HEK293 (cell line): ENCODE measurements at regions not wholly inside any gene's neighbourhood (a gene's known extent, or its start where the extent isn't known, plus 50 kb on each side); places are given as distances from the start of the nearest gene placed in this dataset.

Experiments used
- CTCF ChIP-seq: fragments of 450-650 bp; formaldehyde crosslinking; IDR thresholded peaks from 2 replicates; pipeline ENCODE4 v1.5.1; 2016; ENCODE audit warnings: missing biosample characterization, missing genetic modification characterization
- MYNN ChIP-seq: fragments of 450-650 bp; formaldehyde crosslinking; IDR thresholded peaks from 2 replicates; pipeline ENCODE4 v1.5.1; 2016; ENCODE audit warnings: missing biosample characterization, missing genetic modification characterization, borderline replicate concordance
- ZNF155 ChIP-seq: fragments of 450-650 bp; formaldehyde crosslinking; IDR thresholded peaks from 2 replicates; pipeline ENCODE4 v1.5.1; 2016; ENCODE audit warnings: missing biosample characterization, missing genetic modification characterization
- ZNF366 ChIP-seq: fragments of 450-650 bp; formaldehyde crosslinking; conservative IDR thresholded peaks from 2 replicates; pipeline ENCODE4 v1.5.1; 2016; ENCODE audit warnings: missing biosample characterization, missing genetic modification characterization

- TF ChIP-seq CTCF (no peak), MYNN (tag by site-specific recombination) (no peak), ZNF366 (tag by site-specific recombination) (no peak), ZNF155 (tag by site-specific recombination) (no peak)
These were observed 190.5 kb downstream of the DACT1 start for GRCh38 chr14:58828298-58828697.
